HUES6 (cell line): ENCODE measurements at regions not wholly inside any gene's neighbourhood (a gene's known extent, or its start where the extent isn't known, plus 50 kb on each side); places are given as distances from the start of the nearest gene placed in this dataset.
"Not testable (repeated sequence)": the region's sequence is repeated elsewhere in the genome, so short reads cannot be mapped to it uniquely, and the experiment has no call there.

Source experiments
- H3K27ac ChIP-seq: 2 replicates; pipeline ENCODE4 v1.7.0; 2013; ENCODE audit warnings: low read depth, mild to moderate bottlenecking, low read length, inconsistent platforms
- H3K27me3 ChIP-seq: 2 replicates; pipeline ENCODE4 v1.6.1; 2013; ENCODE audit warnings: low read length; ENCODE audit not compliant: control insufficient read depth, insufficient read depth
- H3K36me3 ChIP-seq: 2 replicates; pipeline ENCODE4 v1.6.1; 2013; ENCODE audit warnings: low read length; ENCODE audit not compliant: control insufficient read depth, insufficient read depth
- H3K4me1 ChIP-seq: 2 replicates; pipeline ENCODE4 v1.6.1; 2013; ENCODE audit warnings: low read length; ENCODE audit not compliant: control insufficient read depth, insufficient read depth
- H3K4me3 ChIP-seq: 2 replicates; pipeline ENCODE4 v1.5.1; 2013; ENCODE audit warnings: low read depth, low read length
- H3K9ac ChIP-seq: one replicate; pipeline ENCODE4 v1.6.1; 2013; ENCODE audit warnings: mild to moderate bottlenecking, low read length
- H3K9me3 ChIP-seq: 2 replicates; pipeline ENCODE4 v1.6.1; 2013; ENCODE audit warnings: low read depth, low read length; ENCODE audit not compliant: control insufficient read depth, insufficient read depth

DNA sequence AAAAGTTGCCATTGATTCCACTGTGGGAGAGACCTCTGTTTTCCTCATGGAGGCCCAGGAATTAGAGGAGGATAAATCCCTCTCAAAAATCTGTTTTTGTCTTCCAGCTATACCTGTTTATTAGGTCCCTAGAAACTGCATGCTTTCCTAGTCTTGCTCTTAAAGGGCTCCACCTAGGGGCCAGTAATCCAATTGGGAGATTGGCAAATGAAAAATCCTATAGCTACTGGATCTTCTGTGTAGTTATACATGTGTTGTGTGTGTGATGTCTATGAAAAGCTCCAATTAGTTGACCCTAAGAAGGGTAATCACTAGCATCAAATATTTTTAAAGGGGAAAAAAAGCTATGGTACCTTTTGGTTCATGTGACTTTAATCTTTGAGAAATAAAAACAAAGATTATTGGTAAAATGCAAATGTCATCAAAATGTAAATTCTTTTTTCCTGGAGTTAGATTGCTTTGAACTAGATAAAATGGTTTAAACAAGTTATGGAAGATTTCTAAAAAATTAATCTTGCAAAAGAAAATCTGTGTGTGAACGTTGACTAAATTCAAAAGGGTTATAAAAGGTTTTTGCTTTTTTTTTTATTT, 63.4 kb upstream of the C1QTNF9B start:
- peaks cover 2% of the 10 kb centered on the region; the same call in 1 of the 2 replicates for H3K4me1 ChIP-seq
- no peaks in the 10 kb centered on the region for H3K36me3 ChIP-seq
- H3K27ac ChIP-seq, result no peak overlapping the region
- no peak overlapping the region for H3K4me3 ChIP-seq
- H3K9me3 ChIP-seq, result no peaks in the 10 kb centered on the region
- no peak overlapping the region for H3K9ac ChIP-seq
- H3K27me3 ChIP-seq, result no peaks in the 10 kb centered on the region

DNA sequence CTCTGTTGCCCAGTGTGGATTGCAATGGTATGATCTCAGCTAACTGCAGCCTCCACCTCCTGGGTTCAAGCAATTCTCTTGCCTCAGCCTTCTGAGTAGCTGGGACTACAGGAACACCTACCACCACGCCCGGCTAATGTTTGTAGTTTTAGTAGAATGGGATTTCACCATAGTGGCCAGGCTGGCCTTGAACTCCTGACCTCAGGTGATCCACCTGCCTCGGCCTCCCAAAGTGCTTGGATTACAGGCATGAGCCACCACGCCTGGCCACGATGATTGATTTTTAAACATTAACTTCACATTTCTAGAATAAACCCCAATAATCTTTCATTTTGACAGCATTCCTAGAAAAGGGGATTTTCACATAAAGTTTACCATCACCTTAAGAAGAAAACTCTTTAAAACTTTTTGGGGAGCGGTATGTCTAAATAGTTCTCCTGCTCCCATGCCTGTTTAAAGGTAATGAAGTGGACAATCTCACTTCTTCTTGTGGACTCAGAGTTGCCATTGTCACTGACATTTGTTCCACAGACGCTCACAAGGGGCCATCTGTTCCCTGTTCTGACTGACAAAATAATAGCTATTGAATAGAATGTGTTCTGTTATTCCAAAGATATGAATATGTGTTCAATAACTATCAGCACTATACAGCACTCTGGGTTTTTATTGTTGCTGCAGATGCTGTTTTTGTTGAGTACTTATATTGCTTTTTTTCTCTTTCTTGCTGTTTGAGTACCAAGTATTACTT, 66.1 kb upstream of the C1QTNF9B start:
- peaks cover 2% of the 10 kb centered on the region; the same call in 1 of the 2 replicates for H3K4me1 ChIP-seq
- no peak overlapping the region for H3K27ac ChIP-seq
- H3K36me3 ChIP-seq, result no peaks in the 10 kb centered on the region

DNA sequence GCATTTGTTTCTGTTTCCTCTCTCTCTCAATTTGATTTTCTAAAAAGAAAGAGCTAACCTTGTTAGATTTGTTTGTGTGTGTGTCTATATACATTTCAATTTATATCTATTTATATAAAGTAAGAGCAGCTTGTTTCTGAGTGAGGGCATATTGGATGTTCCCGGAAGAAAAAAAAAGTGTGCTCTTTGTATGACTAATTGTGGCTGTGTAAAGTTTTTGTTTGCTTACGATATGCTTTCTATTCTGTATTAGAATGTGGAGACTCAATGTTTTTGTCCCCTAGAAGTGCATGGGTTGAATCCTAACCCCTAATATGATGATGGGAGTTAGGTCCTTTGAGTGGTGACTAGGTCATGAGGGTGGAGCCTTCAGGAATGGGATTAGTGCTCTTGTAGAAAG, 66.6 kb upstream of the C1QTNF9B start:
- Histone ChIP-seq H3K9ac (no peak overlapping the region), H3K27ac (no peak overlapping the region), H3K36me3 (no peaks in the 10 kb centered on the region), H3K27me3 (no peaks in the 10 kb centered on the region), H3K9me3 (no peaks in the 10 kb centered on the region), H3K4me3 (no peak overlapping the region), H3K4me1 (peaks cover 2% of the 10 kb centered on the region; the same call in 1 of the 2 replicates)

More for the DNA sequence above, 66.1 kb upstream of the C1QTNF9B start:
- H3K4me3 ChIP-seq, result no peak overlapping the region
- no peaks in the 10 kb centered on the region for H3K27me3 ChIP-seq
- H3K9me3 ChIP-seq, result no peaks in the 10 kb centered on the region
- H3K9ac ChIP-seq, result no peak overlapping the region

DNA sequence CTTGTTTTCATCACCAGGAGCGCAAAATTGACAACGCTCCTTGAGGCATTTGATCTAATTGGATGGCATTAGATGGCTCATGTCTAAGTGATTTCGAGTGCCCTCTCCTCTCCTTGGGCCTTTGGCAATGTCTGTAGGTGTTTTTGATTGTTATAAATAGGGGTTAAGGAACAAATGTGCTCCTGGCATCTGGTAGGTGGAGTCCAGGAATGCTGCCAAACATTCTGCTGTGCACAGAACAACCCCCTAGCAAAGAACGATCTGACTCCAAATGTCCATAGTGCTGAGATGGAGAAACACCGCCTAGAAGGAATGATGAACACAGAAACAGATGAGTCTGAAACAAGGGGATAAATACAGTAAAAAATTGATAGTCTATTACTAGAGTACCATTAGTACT, 68.0 kb upstream of the C1QTNF9B start:
- no peaks in the 10 kb centered on the region for H3K36me3 ChIP-seq

DNA sequence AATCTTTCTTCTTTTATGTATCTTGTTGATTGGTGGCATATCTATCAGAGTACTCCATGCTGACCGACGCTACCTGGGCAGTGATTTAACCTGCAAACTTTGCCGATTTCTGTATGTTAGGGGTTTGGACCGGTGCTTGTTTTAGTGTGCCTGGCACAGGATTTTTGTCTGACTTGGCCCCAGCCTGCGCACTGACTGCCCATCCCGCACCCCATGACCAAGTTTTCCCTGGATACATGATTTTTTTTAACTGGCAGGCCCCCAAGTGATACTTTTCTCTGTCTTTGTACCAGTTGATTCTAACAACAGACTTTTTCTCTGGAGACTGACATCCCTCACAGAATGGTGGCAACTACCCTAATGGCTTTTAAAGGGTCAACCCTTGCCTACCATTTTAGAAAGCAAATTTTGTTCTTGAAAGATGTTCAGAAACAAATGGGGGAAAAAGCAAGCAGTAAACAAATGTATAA, 69.0 kb upstream of the C1QTNF9B start:
- no peaks in the 10 kb centered on the region for H3K4me1 ChIP-seq
- H3K27ac ChIP-seq, result no peak overlapping the region
- no peaks in the 10 kb centered on the region for H3K36me3 ChIP-seq
- no peaks in the 10 kb centered on the region for H3K27me3 ChIP-seq
- no peak overlapping the region for H3K9ac ChIP-seq
- no peak overlapping the region for H3K4me3 ChIP-seq
- H3K9me3 ChIP-seq, result no peaks in the 10 kb centered on the region

More for the DNA sequence above, 68.0 kb upstream of the C1QTNF9B start:
- peaks cover 1% of the 10 kb centered on the region; the same call in 1 of the 2 replicates for H3K4me1 ChIP-seq
- H3K27ac ChIP-seq, result no peak overlapping the region
- no peaks in the 10 kb centered on the region for H3K27me3 ChIP-seq
- no peaks in the 10 kb centered on the region for H3K9me3 ChIP-seq
- no peak overlapping the region for H3K4me3 ChIP-seq
- no peak overlapping the region for H3K9ac ChIP-seq

DNA sequence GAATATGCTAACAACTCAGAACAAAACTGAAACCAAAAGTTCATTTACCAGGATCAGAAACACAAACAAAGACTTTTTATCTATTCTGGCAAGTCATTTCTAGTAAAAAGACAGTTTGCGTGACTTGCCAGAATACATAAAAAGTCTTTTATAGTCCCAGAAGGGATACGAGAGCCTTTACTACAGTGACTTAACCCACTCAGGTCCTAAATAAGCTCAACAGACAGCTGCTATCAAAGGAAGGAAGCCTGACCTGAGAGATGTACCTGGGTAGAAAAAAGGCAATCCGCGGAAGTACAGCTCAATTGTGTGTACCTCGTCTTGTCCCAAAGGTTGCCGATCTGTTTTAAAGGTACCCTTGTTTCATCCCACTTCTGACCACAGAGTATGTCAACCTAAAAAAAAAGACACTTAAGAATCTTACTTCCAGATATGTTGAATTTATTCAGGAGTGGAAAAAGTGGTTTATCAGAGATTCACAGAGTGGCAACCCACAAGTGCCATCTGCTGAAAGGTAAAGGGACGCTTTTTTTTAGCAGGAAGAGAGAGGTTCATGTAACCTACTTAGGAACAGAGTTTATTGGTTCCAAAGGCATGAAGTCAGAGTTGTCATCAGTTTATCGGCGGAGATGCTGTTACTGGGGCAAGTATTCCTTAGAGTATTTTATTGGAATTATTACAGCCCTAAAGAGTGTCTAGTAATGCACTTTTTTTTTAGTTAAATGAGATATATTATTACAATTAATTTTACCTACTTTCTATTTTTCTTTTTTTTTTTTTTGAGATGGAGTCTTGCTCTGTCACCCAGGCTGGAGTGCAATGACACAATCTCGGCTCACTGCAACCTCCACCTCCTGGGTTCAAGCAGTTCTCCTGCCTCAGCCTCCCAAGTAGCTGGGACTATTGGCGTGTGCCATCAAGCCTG, 69.7 kb upstream of the C1QTNF9B start:
- H3K27me3 ChIP-seq, result no peaks in the 10 kb centered on the region
- H3K36me3 ChIP-seq, result no peaks in the 10 kb centered on the region
- no peak overlapping the region for H3K9ac ChIP-seq
- H3K4me3 ChIP-seq, result no peak overlapping the region
- H3K4me1 ChIP-seq, result no peaks in the 10 kb centered on the region
- H3K27ac ChIP-seq, result no peak overlapping the region
- no peaks in the 10 kb centered on the region for H3K9me3 ChIP-seq

DNA sequence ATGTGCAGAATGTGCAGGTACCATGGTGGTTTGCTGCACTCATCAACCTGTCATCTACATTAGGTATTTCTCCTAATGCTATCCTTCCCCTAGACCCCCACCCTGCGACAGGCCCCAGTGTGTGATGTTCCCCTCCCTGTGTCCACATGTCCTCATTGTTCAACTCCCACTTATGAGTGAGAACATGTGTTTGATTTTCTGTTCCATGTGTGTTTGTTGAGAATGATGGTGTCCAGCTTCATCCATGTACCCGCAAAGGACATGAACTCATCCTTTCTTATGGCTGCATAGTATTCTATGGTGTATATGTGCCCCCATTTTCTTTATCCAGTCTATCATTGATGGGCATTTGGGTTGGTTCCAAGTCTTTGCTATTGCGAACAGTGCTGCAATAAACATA, 70.5 kb upstream of the C1QTNF9B start:
- not testable (repeated sequence) for H3K9me3 ChIP-seq, H3K27ac ChIP-seq, H3K36me3 ChIP-seq, H3K4me3 ChIP-seq, H3K27me3 ChIP-seq, H3K4me1 ChIP-seq, H3K9ac ChIP-seq

DNA sequence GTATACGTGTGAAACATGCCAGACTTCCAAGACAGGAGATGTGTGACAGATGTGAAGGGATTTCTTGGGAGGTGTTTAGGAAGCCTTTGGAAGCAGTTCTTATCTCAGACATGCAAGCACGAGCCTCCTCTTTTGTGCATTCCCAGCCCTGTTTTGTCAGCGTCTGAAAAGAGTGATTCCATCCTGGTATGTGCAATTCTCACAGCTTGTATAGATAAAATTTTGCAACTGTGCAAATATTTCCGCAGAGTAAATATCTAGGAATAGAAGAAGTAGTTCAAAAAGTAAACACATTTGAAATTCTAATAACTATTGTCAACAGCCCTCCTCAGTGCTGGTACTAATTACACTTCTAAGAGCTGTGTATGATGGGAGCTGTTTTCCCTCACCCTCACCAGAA, 72.3 kb upstream of the C1QTNF9B start:
- peaks cover 5% of the 10 kb centered on the region for H3K9me3 ChIP-seq
- H3K27ac ChIP-seq, result no peak overlapping the region
- H3K36me3 ChIP-seq, result no peaks in the 10 kb centered on the region
- H3K4me1 ChIP-seq, result no peaks in the 10 kb centered on the region
- no peak overlapping the region for H3K4me3 ChIP-seq
- no peak overlapping the region for H3K9ac ChIP-seq
- H3K27me3 ChIP-seq, result no peaks in the 10 kb centered on the region

DNA sequence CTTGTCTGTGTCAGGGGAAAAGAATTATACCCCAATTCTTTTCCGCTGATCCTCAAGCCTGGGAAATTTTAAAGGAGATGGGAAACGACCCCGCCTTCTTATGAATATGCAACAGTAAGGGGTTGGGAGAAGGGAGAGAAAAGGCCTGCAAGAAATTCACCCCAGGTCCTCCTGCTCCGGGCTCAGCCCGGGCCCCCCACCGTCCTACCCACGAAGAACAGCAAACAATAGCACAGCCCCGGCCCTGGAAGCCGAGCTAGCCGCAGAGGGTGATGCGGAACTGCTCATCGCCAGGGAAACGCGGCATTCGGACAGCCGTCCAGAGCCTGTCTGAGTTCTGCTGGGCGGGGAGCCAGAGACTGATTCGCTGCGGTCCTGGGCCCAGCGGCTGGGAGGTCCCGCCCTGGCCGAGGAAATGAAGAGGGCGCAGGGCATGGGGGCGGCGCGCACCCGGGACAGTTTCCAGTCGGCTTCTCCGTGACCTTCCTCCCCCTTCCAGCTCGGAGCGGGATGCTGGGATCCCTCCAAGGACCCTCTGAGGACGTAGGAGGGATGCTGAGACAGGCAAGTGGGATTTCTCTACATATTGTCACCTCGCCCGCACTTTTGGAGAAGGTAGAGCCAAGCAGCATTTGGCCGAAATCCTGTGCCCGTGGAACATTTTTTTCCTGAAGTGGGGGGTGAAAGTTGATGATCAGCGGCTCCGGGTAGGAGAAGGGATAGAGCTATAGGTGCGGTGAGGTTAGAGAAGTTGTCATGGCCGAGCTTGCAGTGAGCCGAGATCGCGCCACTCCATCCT, 82.3 kb upstream of the C1QTNF9B start:
- Histone ChIP-seq H3K9me3 (no peaks in the 10 kb centered on the region), H3K36me3 (no peaks in the 10 kb centered on the region), H3K4me1 (peaks cover 6% of the 10 kb centered on the region; the same call in 1 of the 2 replicates), H3K9ac (peak overlapping the region; percentile 4), H3K4me3 (peak overlapping the region; percentile 74), H3K27me3 (peaks cover 14% of the 10 kb centered on the region), H3K27ac (no peak overlapping the region)

DNA sequence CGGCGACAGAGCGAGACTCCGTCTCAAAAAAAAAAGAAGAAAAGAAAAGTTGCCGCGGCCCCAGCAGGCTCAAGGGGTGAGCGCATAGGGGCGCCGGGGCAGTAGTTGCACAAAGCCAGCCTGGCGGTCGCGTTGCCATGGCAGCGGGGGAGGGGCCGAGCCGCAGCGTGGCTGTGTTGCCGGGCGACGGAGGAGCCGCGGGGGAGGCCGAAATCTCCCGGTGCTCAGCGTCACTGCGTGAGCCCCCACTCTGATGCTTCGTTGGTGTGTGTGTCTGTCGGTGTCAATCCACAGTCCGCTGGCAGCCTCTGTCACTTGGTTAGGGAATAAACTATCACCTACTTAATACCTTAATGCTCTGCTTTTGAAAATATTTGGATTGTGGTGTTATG, 82.9 kb upstream of the C1QTNF9B start:
- no peaks in the 10 kb centered on the region for H3K36me3 ChIP-seq
- no peak overlapping the region for H3K27ac ChIP-seq
- H3K9me3 ChIP-seq, result no peaks in the 10 kb centered on the region
- peak overlapping the region; percentile 74 for H3K4me3 ChIP-seq
- H3K27me3 ChIP-seq, result peaks cover 14% of the 10 kb centered on the region
- peaks cover 6% of the 10 kb centered on the region; the same call in 1 of the 2 replicates for H3K4me1 ChIP-seq
- no peak overlapping the region for H3K9ac ChIP-seq
